ENCODE measurements at regions not wholly inside any gene's neighbourhood (a gene's known extent, or its start where the extent isn't known, plus 50 kb on each side); places are given as distances from the start of the nearest gene placed in this dataset.

DNA sequence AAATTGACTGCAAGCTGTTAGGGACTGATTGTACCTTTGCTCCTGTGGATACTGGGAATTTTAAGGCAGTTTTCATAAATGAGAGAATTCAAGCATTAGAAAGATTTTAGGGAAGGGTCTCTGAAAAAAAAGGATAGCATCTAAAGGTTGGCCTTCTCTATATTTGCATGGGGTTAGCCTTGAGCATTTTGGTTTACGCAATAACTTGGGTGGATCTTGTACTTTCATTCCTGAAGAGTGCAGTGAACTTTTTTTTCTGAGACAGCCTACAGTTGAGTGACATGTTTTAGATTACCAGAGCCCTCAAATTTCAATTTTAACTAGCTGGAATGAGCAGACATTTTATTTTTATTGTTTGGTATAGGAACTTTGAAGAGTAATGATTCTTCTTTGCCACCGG is 91.6 kb upstream of the NR3C1 start (continued):
- TF ChIP-seq ZGPAT (CRISPR knock-in tag; IDR thresholded peaks at IDR 0.05) (peak; percentile 36; the same call in 1 of the 2 replicates), POLR2AphosphoS5 (IDR thresholded peaks at IDR 0.05; ENCODE audit: low read depth, low read length) (no peak), ZNF720 (CRISPR knock-in tag; IDR thresholded peaks at IDR 0.05) (no peak), ZNF674 (CRISPR knock-in tag; IDR thresholded peaks at IDR 0.05; ENCODE audit: low read depth) (no peak), ZMYM4 (CRISPR knock-in tag; IDR thresholded peaks at IDR 0.05) (peak; percentile 58; the same call in 1 of the 2 replicates), MYNN (CRISPR knock-in tag; IDR thresholded peaks at IDR 0.05; ENCODE audit: low read depth) (no peak), DR1 (CRISPR knock-in tag; IDR thresholded peaks at IDR 0.05) (no peak), RFX3 (CRISPR knock-in tag; IDR thresholded peaks at IDR 0.05) (no peak), ZHX2 (IDR thresholded peaks at IDR 0.05; ENCODE audit: low read depth) (no peak), ZHX2 (CRISPR knock-in tag; IDR thresholded peaks at IDR 0.05; ENCODE audit: borderline replicate concordance) (no peak), NR2F6 (IDR thresholded peaks at IDR 0.05) (no peak), NR2F6 (CRISPR knock-in tag; IDR thresholded peaks at IDR 0.05) (0 out of 2 replicates have a peak, but pooled peaks have one; percentile 15), ZNF354B (CRISPR knock-in tag; IDR thresholded peaks at IDR 0.05) (no peak), ARNT (IDR thresholded peaks at IDR 0.05) (no peak), ZNF761 (CRISPR knock-in tag; conservative IDR thresholded peaks at IDR 0.05) (no peak), FOSL2 (CRISPR knock-in tag; IDR thresholded peaks at IDR 0.05) (no peak), ZFP90 (CRISPR knock-in tag; IDR thresholded peaks at IDR 0.05; ENCODE audit: borderline replicate concordance) (no peak), ZNF230 (CRISPR knock-in tag; IDR thresholded peaks at IDR 0.05) (no peak)
- TF ChIP-seq, protein P1, sequence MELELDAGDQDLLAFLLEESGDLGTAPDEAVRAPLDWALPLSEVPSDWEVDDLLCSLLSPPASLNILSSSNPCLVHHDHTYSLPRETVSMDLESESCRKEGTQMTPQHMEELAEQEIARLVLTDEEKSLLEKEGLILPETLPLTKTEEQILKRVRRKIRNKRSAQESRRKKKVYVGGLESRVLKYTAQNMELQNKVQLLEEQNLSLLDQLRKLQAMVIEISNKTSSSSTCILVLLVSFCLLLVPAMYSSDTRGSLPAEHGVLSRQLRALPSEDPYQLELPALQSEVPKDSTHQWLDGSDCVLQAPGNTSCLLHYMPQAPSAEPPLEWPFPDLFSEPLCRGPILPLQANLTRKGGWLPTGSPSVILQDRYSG (CRISPR knock-in tag; IDR thresholded peaks at IDR 0.05) = no peak
- TF ChIP-seq, protein P2, sequence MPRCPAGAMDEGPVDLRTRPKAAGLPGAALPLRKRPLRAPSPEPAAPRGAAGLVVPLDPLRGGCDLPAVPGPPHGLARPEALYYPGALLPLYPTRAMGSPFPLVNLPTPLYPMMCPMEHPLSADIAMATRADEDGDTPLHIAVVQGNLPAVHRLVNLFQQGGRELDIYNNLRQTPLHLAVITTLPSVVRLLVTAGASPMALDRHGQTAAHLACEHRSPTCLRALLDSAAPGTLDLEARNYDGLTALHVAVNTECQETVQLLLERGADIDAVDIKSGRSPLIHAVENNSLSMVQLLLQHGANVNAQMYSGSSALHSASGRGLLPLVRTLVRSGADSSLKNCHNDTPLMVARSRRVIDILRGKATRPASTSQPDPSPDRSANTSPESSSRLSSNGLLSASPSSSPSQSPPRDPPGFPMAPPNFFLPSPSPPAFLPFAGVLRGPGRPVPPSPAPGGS (CRISPR knock-in tag; IDR thresholded peaks at IDR 0.05) = no peak

All from HepG2 (cell line).